ENCODE measurements at regions not wholly inside any gene's neighbourhood (a gene's known extent, or its start where the extent isn't known, plus 50 kb on each side); places are given as distances from the start of the nearest gene placed in this dataset.

- no TSS peak for BruUV-seq (replicated peaks)
- POLR2A ChIA-PET (ENCODE audit: unreplicated experiment): no interaction called here
- H3K9me3 ChIP-seq (ENCODE audit: low read length): no peaks in the 10 kb centered on the region
- TF ChIP-seq CTCF (conservative IDR thresholded peaks at IDR 0.05; ENCODE audit: low read depth, low read length) (no peak), EZH2phosphoT487 (IDR thresholded peaks at IDR 0.05; ENCODE audit: borderline replicate concordance, low read length) (no peak), EZH2 (IDR thresholded peaks at IDR 0.05; ENCODE audit: low read length, unreplicated experiment) (no peak)
- intact Hi-C loops (cut with micrococcal nuclease): no loop called here
- H3K79me2 ChIP-seq (ENCODE audit: low read length): no peaks in the 10 kb centered on the region
- no peaks in the 10 kb centered on the region for H3K27me3 ChIP-seq (ENCODE audit: low read length)
- H3K4me3 ChIP-seq (ENCODE audit: low read length): no peak overlapping the region
- DNase-seq (no peak), ATAC-seq (no peak)
- no peaks in the 10 kb centered on the region for H3F3A ChIP-seq (ENCODE audit: low read length, unreplicated experiment)
- no peak overlapping the region for H3K4me2 ChIP-seq (ENCODE audit: low read length)
- H4K20me1 ChIP-seq (ENCODE audit: low read length): no peaks in the 10 kb centered on the region
- no peaks in the 10 kb centered on the region for H3K9me2 ChIP-seq (replicated peaks; ENCODE audit: low read length)
- H3K9ac ChIP-seq (ENCODE audit: low read length): no peak overlapping the region
- CTCF ChIA-PET: no interaction called here
- H3K36me3 ChIP-seq (ENCODE audit: low read depth, low read length): no peaks in the 10 kb centered on the region
- H3K27ac ChIP-seq (ENCODE audit: low read length): no peak overlapping the region
- H2AFZ ChIP-seq (ENCODE audit: low read length): no peak overlapping the region
- no peaks in the 10 kb centered on the region for H3K4me1 ChIP-seq (ENCODE audit: insufficient read depth, low read length)
These were observed 61.6 kb upstream of the NKX1-1 start for GRCh38 chr4:1467581-1468458.

- no TSS peak for BruUV-seq (replicated peaks)
These were observed 60.6 kb upstream of the NKX1-1 start for GRCh38 chr4:1466863-1467165.

More at GRCh38 chr4:1466863-1467165, 60.6 kb upstream of the NKX1-1 start:
- CTCF ChIA-PET: no interaction called here
- no peaks in the 10 kb centered on the region for H3K4me1 ChIP-seq (ENCODE audit: insufficient read depth, low read length)
- no peak overlapping the region for H2AFZ ChIP-seq (ENCODE audit: low read length)
- no peaks in the 10 kb centered on the region for H3K9me2 ChIP-seq (replicated peaks; ENCODE audit: low read length)
- H3K79me2 ChIP-seq (ENCODE audit: low read length): no peaks in the 10 kb centered on the region
- ATAC-seq: no peak
- no peak overlapping the region for H3K4me2 ChIP-seq (ENCODE audit: low read length)
- no peak for DNase-seq
- H3K9me3 ChIP-seq (ENCODE audit: low read length): no peaks in the 10 kb centered on the region
- TF ChIP-seq CTCF (conservative IDR thresholded peaks at IDR 0.05; ENCODE audit: low read depth, low read length) (no peak), EZH2phosphoT487 (IDR thresholded peaks at IDR 0.05; ENCODE audit: borderline replicate concordance, low read length) (no peak), EZH2 (IDR thresholded peaks at IDR 0.05; ENCODE audit: low read length, unreplicated experiment) (no peak)
- no peaks in the 10 kb centered on the region for H3K36me3 ChIP-seq (ENCODE audit: low read depth, low read length)
- no peak overlapping the region for H3K27ac ChIP-seq (ENCODE audit: low read length)
- H3K4me3 ChIP-seq (ENCODE audit: low read length): no peak overlapping the region
- no peak overlapping the region for H3K9ac ChIP-seq (ENCODE audit: low read length)
- H3F3A ChIP-seq (ENCODE audit: low read length, unreplicated experiment): no peaks in the 10 kb centered on the region
- intact Hi-C loops (cut with micrococcal nuclease): no loop called here
- H3K27me3 ChIP-seq (ENCODE audit: low read length): no peaks in the 10 kb centered on the region
- H4K20me1 ChIP-seq (ENCODE audit: low read length): no peaks in the 10 kb centered on the region
- POLR2A ChIA-PET (ENCODE audit: unreplicated experiment): no interaction called here

All from PC-3 (cell line).